SJSA1 (cell line): ENCODE measurements at regions not wholly inside any gene's neighbourhood (a gene's known extent, or its start where the extent isn't known, plus 50 kb on each side); places are given as distances from the start of the nearest gene placed in this dataset.
A peak's percentile ranks its signal among the peaks of the same experiment; 100 is the strongest.
"Not testable (repeated sequence)": the region's sequence is repeated elsewhere in the genome, so short reads cannot be mapped to it uniquely, and the experiment has no call there.

Experiments used
- DNase-seq, 2 experiments: peaks; one replicate each; pipeline ENCODE4 v3.0.0-alpha.2; 2015 to 2020; ENCODE audit warnings: low spot score in 2 of 2, low read depth in 1 of 2
- H3K27ac ChIP-seq: fragments of 250-450 bp; sonication (Bioruptor Pico); 2 replicates; pipeline ENCODE4 v1.5.1; 2020; ENCODE audit warnings: mild to moderate bottlenecking, moderate library complexity
- H3K27me3 ChIP-seq: fragments of 250-450 bp; sonication (Bioruptor Pico); replicated peaks from 2 replicates; pipeline ENCODE4 v1.5.1; 2020; ENCODE audit warnings: mild to moderate bottlenecking, moderate library complexity
- H3K36me3 ChIP-seq: fragments of 250-450 bp; sonication (Bioruptor Pico); 2 replicates; pipeline ENCODE4 v1.5.1; 2020; ENCODE audit warnings: mild to moderate bottlenecking
- H3K4me1 ChIP-seq: fragments of 250-450 bp; sonication (Bioruptor Pico); replicated peaks from 2 replicates; pipeline ENCODE4 v1.6.1; 2021; ENCODE audit warnings: mild to moderate bottlenecking
- H3K4me3 ChIP-seq: fragments of 250-450 bp; sonication (Bioruptor Pico); 2 replicates; pipeline ENCODE4 v1.5.1; 2020; ENCODE audit warnings: mild to moderate bottlenecking
- H3K9me3 ChIP-seq: fragments of 250-450 bp; sonication (Bioruptor Pico); replicated peaks from 2 replicates; pipeline ENCODE4 v1.5.1; 2020; ENCODE audit warnings: mild to moderate bottlenecking

DNA sequence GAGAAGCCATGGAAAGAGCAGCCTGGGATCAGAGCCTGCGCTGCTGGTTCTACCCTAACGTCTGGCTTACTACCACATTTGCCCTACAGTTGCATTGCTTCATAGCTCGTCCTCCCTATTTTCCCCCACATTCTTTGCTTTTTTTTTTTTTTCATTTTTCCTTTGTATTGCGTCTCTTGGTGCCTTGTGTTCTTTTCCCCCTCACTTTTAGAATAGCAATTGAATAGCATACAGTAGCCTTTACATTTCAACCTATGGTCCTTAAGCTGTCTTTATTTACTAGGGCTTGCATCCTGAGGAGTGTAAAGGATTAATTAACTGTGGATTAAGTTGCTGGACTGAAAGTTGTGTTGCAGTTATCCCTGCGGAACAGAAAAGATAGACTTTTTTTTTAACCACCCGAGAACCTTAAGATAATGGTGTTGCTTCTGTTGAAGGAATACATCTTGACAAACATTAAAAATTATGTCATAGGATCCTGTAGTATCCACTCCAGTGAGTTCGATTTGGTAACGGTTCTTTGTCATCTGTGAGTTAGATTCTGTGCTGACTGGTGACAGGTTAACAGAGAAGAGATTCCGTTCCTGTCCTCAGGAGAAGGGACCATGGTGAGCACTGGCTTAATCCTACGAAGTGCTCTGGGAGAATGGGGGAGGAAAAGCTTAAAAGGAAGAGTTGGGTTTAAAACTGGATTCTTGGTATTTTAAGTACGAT is 417.4 kb upstream of the NAALADL2 start:
- Histone ChIP-seq H3K9me3 (no peaks in the 10 kb centered on the region), H3K4me3 (peak overlapping the region; percentile 92), H3K27me3 (no peaks in the 10 kb centered on the region), H3K27ac (peak overlapping the region; percentile 99), H3K36me3 (peaks cover 6% of the 10 kb centered on the region), H3K4me1 (peaks cover 22% of the 10 kb centered on the region)
- peak in 1 of 2 experiments; percentile 47 for DNase-seq

DNA sequence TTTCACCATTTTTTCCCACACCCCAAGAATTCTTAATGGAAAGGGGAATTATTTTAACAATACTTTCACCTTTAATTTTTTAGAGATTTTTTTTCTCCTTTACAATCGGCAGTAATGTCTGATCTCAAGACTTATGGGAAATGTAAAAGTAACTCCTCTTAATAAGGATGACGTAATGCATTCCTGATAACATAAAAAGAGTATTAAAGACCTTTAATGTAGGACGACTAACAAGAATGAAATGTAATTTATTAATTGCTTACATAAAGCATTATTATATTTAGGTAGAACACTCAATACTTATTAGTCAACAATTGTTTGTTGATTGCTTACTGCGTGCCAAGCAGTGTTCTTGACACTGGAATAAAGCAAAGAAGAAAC is 416.8 kb upstream of the NAALADL2 start:
- peaks cover 22% of the 10 kb centered on the region for H3K4me1 ChIP-seq
- DNase-seq: no peak
- no peaks in the 10 kb centered on the region for H3K9me3 ChIP-seq
- peak overlapping the region; percentile 92 for H3K4me3 ChIP-seq
- H3K36me3 ChIP-seq: peaks cover 6% of the 10 kb centered on the region
- no peaks in the 10 kb centered on the region for H3K27me3 ChIP-seq
- peak overlapping the region; percentile 99 for H3K27ac ChIP-seq

DNA sequence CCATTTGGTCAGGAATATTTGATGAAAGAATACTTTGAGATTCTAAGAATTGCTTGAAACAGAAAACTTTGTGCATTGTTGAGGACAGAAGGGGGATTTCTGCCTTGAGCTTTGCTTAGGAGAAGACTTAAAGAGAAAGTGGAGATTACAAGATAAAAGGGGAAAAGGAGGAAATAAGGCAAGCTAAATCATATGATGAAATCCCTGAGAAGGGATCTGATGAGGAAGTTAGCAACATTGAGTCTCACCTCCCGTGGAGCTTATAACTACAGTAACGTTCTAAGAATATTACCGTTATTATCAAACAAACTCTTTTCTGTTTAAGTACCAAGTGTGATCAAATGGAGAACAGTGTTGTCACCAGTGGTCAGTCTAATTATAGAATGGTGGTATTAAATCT is 414.7 kb upstream of the NAALADL2 start:
- Histone ChIP-seq H3K9me3 (no peaks in the 10 kb centered on the region), H3K27me3 (no peaks in the 10 kb centered on the region), H3K4me1 (peaks cover 12% of the 10 kb centered on the region), H3K4me3 (no peak overlapping the region), H3K36me3 (peaks cover 6% of the 10 kb centered on the region), H3K27ac (no peak overlapping the region)
- no peak for DNase-seq

DNA sequence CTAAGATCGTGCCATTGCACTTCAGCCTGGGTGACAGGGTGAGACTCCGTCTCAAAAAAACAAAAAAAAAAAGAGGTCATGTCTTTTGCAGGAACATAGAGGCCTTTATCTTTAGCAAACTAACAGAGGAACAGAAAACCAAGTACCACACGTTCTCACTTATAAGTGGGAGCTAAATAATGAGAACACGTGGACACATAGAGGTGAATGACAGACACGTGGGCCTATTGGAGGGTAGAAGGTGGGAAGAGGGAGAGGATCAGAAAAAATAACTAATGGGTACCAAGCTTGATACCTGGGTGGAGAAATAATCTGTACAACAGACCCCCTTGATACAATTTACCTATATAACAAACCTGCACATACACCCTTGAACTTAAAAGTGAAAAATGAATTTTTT is 401.4 kb upstream of the NAALADL2 start:
- no peak for DNase-seq
- no peaks in the 10 kb centered on the region for H3K4me1 ChIP-seq
- H3K27me3 ChIP-seq: no peaks in the 10 kb centered on the region
- no peak overlapping the region for H3K27ac ChIP-seq
- H3K4me3 ChIP-seq: no peak overlapping the region
- H3K9me3 ChIP-seq: no peaks in the 10 kb centered on the region
- H3K36me3 ChIP-seq: no peaks in the 10 kb centered on the region

DNA sequence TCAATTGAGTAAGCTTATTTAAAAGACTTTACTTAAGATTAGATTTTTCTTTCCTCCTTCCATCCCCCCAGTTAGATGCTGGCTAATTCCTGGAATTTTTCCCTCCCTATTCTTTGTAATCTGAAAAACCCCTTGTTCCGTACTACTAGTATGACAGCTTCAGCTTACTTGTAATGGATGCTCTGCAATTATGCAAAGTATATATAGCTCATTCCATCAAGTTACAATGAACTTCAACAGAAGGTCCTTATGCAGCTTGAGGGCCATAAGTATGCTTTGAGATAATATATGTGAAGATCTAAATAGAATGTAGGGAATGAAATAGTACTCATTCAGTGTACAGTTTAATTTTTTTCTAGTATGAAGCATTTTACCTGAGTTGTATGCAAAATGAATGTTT is 398.3 kb upstream of the NAALADL2 start:
- no peaks in the 10 kb centered on the region for H3K9me3 ChIP-seq
- H3K27me3 ChIP-seq: no peaks in the 10 kb centered on the region
- no peaks in the 10 kb centered on the region for H3K36me3 ChIP-seq
- H3K4me1 ChIP-seq: no peaks in the 10 kb centered on the region
- H3K4me3 ChIP-seq: no peak overlapping the region
- H3K27ac ChIP-seq: no peak overlapping the region
- no peak for DNase-seq

DNA sequence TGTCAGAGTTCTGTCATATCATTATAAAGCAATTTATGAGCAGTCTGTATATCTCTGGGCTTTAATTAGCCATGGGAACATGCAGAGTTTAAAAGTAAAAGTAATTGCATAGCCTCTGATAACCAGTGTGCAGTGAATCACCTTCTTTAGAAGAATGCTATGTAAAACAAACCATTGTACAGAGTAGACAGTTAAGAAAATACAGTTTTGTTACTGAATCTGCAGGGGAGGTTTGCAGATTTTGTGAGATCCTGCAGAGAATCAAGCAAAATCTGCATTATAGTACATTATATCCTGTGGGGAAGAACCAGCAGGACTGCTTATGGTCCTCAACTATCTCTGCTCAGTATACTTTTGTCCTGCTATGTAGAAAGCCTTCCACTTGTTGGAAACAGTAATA is 396.2 kb upstream of the NAALADL2 start:
- no peak overlapping the region for H3K27ac ChIP-seq
- no peaks in the 10 kb centered on the region for H3K36me3 ChIP-seq
- no peaks in the 10 kb centered on the region for H3K9me3 ChIP-seq
- H3K27me3 ChIP-seq: no peaks in the 10 kb centered on the region
- no peaks in the 10 kb centered on the region for H3K4me1 ChIP-seq
- no peak overlapping the region for H3K4me3 ChIP-seq
- DNase-seq: no peak

DNA sequence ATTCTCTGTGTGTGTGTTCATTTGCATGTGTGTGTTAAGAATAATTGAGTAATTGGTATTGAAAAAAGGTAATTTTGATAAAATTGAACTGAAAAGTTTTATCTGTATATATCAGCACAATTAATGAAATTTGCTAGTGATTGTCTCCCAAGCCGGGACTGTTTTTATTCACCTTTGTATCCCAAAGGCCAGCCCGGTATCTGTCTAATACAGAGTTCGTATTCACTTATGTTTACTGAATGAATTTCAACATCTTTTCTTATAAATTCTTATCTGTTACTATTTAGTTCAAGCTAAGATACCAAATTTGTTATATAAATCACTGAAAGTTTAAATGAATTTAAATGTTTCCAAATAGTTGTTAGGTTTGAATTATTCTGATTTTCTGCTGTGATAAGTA is 394.0 kb upstream of the NAALADL2 start:
- Histone ChIP-seq H3K4me3 (no peak overlapping the region), H3K9me3 (no peaks in the 10 kb centered on the region)
- no peak for DNase-seq

DNA sequence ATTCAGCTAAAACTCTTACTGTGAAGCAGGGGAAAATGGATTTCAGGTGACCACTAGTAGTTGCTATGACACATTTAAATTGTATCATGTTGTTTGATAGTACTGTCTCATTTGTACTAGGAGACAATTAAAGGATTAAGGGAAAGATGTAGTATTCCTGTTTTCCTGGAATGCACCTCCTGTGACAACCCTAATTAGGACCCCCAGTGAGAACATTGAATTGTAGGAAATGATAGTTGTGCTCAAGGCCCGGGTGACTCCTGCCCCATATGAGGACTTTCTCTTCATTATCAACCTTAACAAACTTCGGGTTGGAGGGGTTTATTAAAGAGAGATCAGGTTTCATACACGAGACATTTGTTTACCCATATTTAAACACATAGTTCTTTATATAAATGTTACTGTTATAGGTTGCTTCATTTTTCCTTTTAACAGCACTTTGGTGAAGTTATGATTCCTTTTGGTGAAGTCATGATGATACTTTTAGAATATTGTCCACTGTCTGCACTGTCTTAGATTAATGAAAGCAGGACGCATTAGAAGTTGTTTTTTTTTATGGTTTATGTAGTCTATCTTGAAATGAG is 392.6 kb upstream of the NAALADL2 start:
- H3K9me3 ChIP-seq: no peaks in the 10 kb centered on the region
- no peak overlapping the region for H3K4me3 ChIP-seq
- no peak for DNase-seq
- no peaks in the 10 kb centered on the region for H3K36me3 ChIP-seq
- no peaks in the 10 kb centered on the region for H3K4me1 ChIP-seq
- H3K27me3 ChIP-seq: no peaks in the 10 kb centered on the region
- H3K27ac ChIP-seq: no peak overlapping the region

More for the DNA sequence above, 394.0 kb upstream of the NAALADL2 start:
- no peak overlapping the region for H3K27ac ChIP-seq
- no peaks in the 10 kb centered on the region for H3K4me1 ChIP-seq
- H3K36me3 ChIP-seq: no peaks in the 10 kb centered on the region
- no peaks in the 10 kb centered on the region for H3K27me3 ChIP-seq

DNA sequence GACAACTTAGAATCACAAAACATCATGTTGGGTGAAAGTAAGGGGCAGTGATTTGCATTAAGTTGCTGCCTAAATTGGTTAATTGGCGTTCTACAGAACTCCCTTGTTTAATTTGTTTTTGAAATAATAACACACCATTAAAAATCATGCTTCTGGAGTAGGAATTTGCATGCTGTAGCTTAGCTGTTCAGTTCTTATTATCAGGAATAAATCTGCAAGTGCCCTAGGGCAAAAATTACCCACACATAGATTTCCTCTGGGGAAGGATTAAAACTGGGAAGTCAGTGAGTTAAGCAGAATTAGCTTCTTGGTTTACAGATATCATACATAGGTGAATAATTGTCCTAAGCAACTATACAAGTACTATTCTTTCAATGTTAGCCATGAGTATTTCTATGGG is 381.6 kb upstream of the NAALADL2 start:
- Histone ChIP-seq H3K27me3 (no peaks in the 10 kb centered on the region), H3K36me3 (no peaks in the 10 kb centered on the region), H3K4me1 (no peaks in the 10 kb centered on the region), H3K27ac (no peak overlapping the region), H3K9me3 (no peaks in the 10 kb centered on the region), H3K4me3 (no peak overlapping the region)
- no peak for DNase-seq

DNA sequence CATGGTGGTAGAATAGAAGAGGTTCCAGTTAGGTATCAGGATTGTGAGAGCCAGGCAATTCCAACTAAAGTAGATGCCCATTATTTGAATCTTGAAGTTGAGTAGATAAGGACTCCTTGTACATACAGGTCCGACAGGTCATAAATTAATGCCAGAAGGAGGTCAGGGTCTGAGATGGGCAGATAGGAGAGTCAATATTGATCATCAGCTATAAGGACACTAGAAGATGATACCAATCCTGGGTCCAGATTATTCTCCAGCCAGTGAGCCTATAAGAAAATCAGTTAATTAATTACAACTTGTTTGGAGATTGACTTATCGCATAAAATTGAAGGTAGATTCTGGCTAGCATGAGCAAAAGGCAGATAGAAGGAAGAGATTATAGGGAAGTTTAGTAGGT is 378.4 kb upstream of the NAALADL2 start:
- Histone ChIP-seq H3K27ac (no peak overlapping the region), H3K36me3 (no peaks in the 10 kb centered on the region), H3K27me3 (no peaks in the 10 kb centered on the region), H3K4me1 (no peaks in the 10 kb centered on the region), H3K9me3 (no peaks in the 10 kb centered on the region), H3K4me3 (no peak overlapping the region)
- no peak for DNase-seq

DNA sequence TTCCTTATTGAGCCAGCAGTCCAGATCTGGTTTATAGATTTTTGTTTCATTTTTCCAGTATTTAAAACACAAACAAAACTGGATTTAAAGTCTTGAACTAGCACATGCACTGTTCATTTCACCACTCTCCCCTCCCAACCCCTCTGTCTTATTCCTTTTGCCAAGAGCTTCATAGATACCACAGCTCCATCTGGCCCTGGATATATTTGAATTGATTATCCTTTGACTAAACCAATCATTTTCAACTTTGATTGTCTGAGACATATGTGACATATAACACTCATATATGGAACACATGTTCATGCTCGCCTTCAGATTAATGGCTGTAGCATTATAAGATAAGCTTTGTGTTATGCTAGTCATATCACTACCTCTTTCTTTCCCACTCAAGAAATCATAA is 376.6 kb upstream of the NAALADL2 start:
- no peak overlapping the region for H3K27ac ChIP-seq
- DNase-seq: no peak
- no peaks in the 10 kb centered on the region for H3K36me3 ChIP-seq
- no peaks in the 10 kb centered on the region for H3K27me3 ChIP-seq
- H3K4me3 ChIP-seq: no peak overlapping the region
- no peaks in the 10 kb centered on the region for H3K4me1 ChIP-seq
- H3K9me3 ChIP-seq: no peaks in the 10 kb centered on the region

DNA sequence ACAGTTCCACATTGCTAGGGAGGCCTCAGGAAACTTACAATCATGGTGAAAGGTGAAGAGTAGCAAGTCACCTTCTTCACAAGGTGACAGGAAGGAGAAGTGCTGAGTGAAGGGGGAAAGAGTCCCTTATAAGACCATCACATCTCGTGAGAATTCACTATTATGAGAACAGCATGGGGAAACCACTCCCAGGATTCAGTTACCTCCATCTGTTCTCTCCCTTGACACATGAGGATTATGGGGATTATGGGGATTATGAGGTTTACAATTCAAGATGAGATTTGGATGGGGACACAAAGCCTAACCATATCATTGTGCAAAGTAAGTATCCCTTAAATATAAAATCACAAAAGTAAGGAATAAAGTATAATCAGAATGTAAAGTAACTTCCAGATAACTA is 375.9 kb upstream of the NAALADL2 start:
- no peaks in the 10 kb centered on the region for H3K4me1 ChIP-seq
- H3K9me3 ChIP-seq: no peaks in the 10 kb centered on the region
- no peaks in the 10 kb centered on the region for H3K36me3 ChIP-seq
- no peak overlapping the region for H3K27ac ChIP-seq
- DNase-seq: no peak
- H3K4me3 ChIP-seq: no peak overlapping the region
- no peaks in the 10 kb centered on the region for H3K27me3 ChIP-seq

DNA sequence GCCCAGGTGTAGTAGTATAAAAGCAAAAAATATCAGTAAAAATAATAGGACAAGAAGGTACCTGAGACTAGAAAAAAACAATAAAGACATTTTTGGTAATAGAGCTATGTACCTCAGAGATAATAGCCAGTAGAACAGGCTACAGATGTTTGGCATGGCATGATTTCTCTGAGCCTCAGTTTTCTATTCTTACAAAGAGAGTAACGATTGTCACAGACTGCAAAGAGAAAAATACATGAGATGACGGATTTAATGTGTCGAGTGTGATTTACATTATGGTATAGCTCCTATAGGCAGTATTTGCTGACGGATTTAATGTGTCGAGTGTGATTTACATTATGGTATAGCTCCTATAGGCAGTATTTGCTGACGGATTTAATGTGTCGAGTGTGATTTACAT is 375.3 kb upstream of the NAALADL2 start:
- not testable (repeated sequence) for H3K27ac ChIP-seq, H3K27me3 ChIP-seq, H3K36me3 ChIP-seq, H3K4me1 ChIP-seq, H3K4me3 ChIP-seq, DNase-seq, H3K9me3 ChIP-seq

DNA sequence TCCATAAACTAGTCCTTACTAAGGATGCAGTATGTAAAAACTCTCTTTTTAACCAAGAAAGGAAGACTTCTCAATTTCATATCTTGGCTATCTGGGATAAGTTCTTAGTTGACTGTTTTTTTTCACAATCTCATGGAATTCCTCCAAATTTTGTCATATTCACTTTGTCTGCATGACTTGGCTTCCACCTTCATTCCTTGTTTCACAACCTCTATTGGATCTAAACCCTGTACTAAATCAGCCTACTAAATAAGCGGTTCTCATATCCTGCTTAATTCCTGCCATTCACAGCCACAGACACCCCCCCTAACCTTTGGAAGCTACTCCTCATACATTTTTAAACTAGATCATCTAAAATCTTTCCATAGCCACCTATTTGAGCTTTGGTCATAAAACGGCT is 370.6 kb upstream of the NAALADL2 start:
- Histone ChIP-seq H3K4me1 (no peaks in the 10 kb centered on the region), H3K4me3 (no peak overlapping the region), H3K27me3 (no peaks in the 10 kb centered on the region), H3K9me3 (no peaks in the 10 kb centered on the region), H3K36me3 (no peaks in the 10 kb centered on the region), H3K27ac (no peak overlapping the region)
- DNase-seq: no peak

DNA sequence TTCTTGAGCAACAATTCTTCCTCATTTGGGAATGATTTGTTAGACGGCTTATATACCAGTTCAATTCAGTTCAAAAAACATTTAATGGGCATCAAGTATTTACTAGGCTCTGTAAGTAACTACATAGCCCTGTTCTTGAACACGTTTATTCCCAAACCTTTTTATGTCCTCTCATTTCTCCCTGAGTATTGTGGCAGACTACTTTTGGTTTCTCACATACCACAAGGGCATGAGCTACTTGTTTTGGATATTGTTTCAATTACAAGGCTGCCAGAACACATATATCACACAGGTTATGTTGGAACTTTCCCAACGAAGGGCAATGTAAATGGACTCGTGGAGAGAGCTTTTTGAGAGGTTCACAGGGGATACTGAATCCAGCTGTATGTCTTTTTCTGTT is 363.8 kb upstream of the NAALADL2 start:
- no peak for DNase-seq
- Histone ChIP-seq H3K36me3 (no peaks in the 10 kb centered on the region), H3K27me3 (no peaks in the 10 kb centered on the region), H3K27ac (no peak overlapping the region), H3K4me3 (no peak overlapping the region), H3K9me3 (no peaks in the 10 kb centered on the region), H3K4me1 (no peaks in the 10 kb centered on the region)
